Small intestine (tissue), 7 donors: ENCODE measurements at regions not wholly inside any gene's neighbourhood (a gene's known extent, or its start where the extent isn't known, plus 50 kb on each side); places are given as distances from the start of the nearest gene placed in this dataset.

Experiments
- DNase-seq, 2 donors: peaks; one replicate each; pipeline versions ENCODE4 v3.0.0 to v3.0.0-alpha.2; 2013
- FAIRE-seq: peaks from 2 replicates; lab custom pipeline; 2012; peaks lifted over from hg19 to GRCh38; lab: Jason Lieb, UNC
- H3K27ac ChIP-seq, 3 donors: one replicate each; pipeline ENCODE4 v1.5.1; 2013; ENCODE audit warnings: low read length in 2 of 3, mild to moderate bottlenecking in 2 of 3, control low read depth in 1 of 3, inconsistent platforms in 1 of 3, low read depth in 1 of 3, moderate library complexity in 1 of 3
- H3K27me3 ChIP-seq, 3 donors: one replicate each; pipeline ENCODE4 v1.6.1; 2013; ENCODE audit warnings: low read length in 3 of 3, inconsistent platforms in 1 of 3; ENCODE audit not compliant: control insufficient read depth in 3 of 3, insufficient read depth in 3 of 3
- H3K36me3 ChIP-seq, 3 donors: one replicate each; pipeline ENCODE4 v1.6.1; 2013; ENCODE audit warnings: low read length in 3 of 3, inconsistent platforms in 1 of 3, low read depth in 1 of 3, mild to moderate bottlenecking in 1 of 3, moderate library complexity in 1 of 3; ENCODE audit not compliant: control insufficient read depth in 3 of 3, insufficient read depth in 2 of 3
- H3K4me1 ChIP-seq, 3 donors: one replicate each; pipeline ENCODE4 v1.6.1; 2013; ENCODE audit warnings: low read length in 2 of 3, inconsistent platforms in 1 of 3, low read depth in 1 of 3, mild to moderate bottlenecking in 1 of 3, moderate library complexity in 1 of 3; ENCODE audit not compliant: control insufficient read depth in 3 of 3, insufficient read depth in 2 of 3
- H3K4me3 ChIP-seq, 3 donors: one replicate each; pipeline ENCODE4 v1.5.1; 2013; ENCODE audit warnings: low read length in 3 of 3, control low read depth in 1 of 3, inconsistent platforms in 1 of 3, low read depth in 1 of 3, mild to moderate bottlenecking in 1 of 3, moderate library complexity in 1 of 3
- H3K9me3 ChIP-seq, 2 donors: one replicate each; pipeline ENCODE4 v1.6.1; 2013; ENCODE audit warnings: low read depth in 1 of 2, low read length in 1 of 2; ENCODE audit not compliant: control insufficient read depth in 2 of 2, insufficient read depth in 1 of 2
- WGBS, 3 donors: extraction: QIAGEN DNeasy Blood & Tissue Kit; methylation state at CpG; one replicate each; pipeline ENCODE4 v1.1.7; 2013; 5-methylcytosine and 5-hydroxymethylcytosine counted together
- donor health status: healthy with polysubstance abuse.
- donor health status: control.
- donor health status: control.
- donor health status: Bipolar disorder and iron deficiency.
- donor health status: healthy.

GRCh38 chr4:158002173-158002572 lies 170.7 kb downstream of the GASK1B start:
- WGBS, 3 donors = 58 to 93% (median 81%) methylated on average over 1 of the region's 1 CpG
- no peak for FAIRE-seq

GRCh38 chr4:158001756-158002155 lies 171.1 kb downstream of the GASK1B start:
- Histone ChIP-seq H3K27ac (no peak overlapping the region), H3K36me3 (no peaks in the 10 kb centered on the region), H3K4me3 (no peak overlapping the region), H3K4me1 (peaks cover 0 to 3% (median 0%) of the 10 kb centered on the region in 3 donors), H3K27me3 (no peaks in the 10 kb centered on the region), H3K9me3 (no peaks in the 10 kb centered on the region)
- WGBS, 3 donors = 42 to 56% (median 43%) methylated on average over 2 of the region's 2 CpGs
- FAIRE-seq (peak; percentile 61), DNase-seq (no peak)

More at GRCh38 chr4:158002173-158002572, 170.7 kb downstream of the GASK1B start:
- H3K4me1 ChIP-seq = peaks cover 0 to 3% (median 0%) of the 10 kb centered on the region in 3 donors
- no peak overlapping the region for H3K4me3 ChIP-seq
- no peak for DNase-seq
- no peaks in the 10 kb centered on the region for H3K27me3 ChIP-seq
- H3K9me3 ChIP-seq = no peaks in the 10 kb centered on the region
- H3K36me3 ChIP-seq = no peaks in the 10 kb centered on the region
- H3K27ac ChIP-seq = no peak overlapping the region

GRCh38 chr4:157999723-158000122 lies 173.1 kb downstream of the GASK1B start:
- Histone ChIP-seq H3K4me1 (peaks cover 0 to 9% (median 1%) of the 10 kb centered on the region in 3 donors), H3K9me3 (no peaks in the 10 kb centered on the region), H3K27ac (no peak overlapping the region), H3K27me3 (no peaks in the 10 kb centered on the region), H3K36me3 (no peaks in the 10 kb centered on the region), H3K4me3 (no peak overlapping the region)
- DNase-seq = no peak
- no peak for FAIRE-seq
- WGBS, 3 donors = 78 to 89% (median 88%) methylated on average over 1 of the region's 1 CpG

GRCh38 chr4:157997296-157997695 lies 175.5 kb downstream of the GASK1B start:
- Histone ChIP-seq H3K36me3 (no peaks in the 10 kb centered on the region), H3K27ac (no peak overlapping the region), H3K9me3 (no peaks in the 10 kb centered on the region), H3K4me3 (no peak overlapping the region), H3K27me3 (no peaks in the 10 kb centered on the region), H3K4me1 (peaks cover 0 to 13% (median 0%) of the 10 kb centered on the region in 3 donors)
- WGBS, 3 donors = 84 to 89% (median 85%) methylated on average over 1 of the region's 1 CpG
- no peak for FAIRE-seq
- no peak for DNase-seq

GRCh38 chr4:157996061-157997028 lies 176.5 kb downstream of the GASK1B start:
- DNase-seq (peak; percentile 12 to 19), FAIRE-seq (no peak)
- 56 to 77% (median 64%) methylated on average over 6 of the region's 6 CpGs for WGBS, 3 donors

GRCh38 chr4:157994863-157995262 lies 178.0 kb downstream of the GASK1B start:
- Histone ChIP-seq H3K27ac (no peak overlapping the region), H3K4me3 (no peak overlapping the region), H3K27me3 (no peaks in the 10 kb centered on the region), H3K36me3 (no peaks in the 10 kb centered on the region), H3K9me3 (no peaks in the 10 kb centered on the region), H3K4me1 (peaks cover 0 to 13% (median 0%) of the 10 kb centered on the region in 3 donors)
- peak; percentile 21 to 46 for DNase-seq
- FAIRE-seq = no peak
- 24 to 34% (median 33%) methylated on average over 6 of the region's 6 CpGs for WGBS, 3 donors

More at GRCh38 chr4:157996061-157997028, 176.5 kb downstream of the GASK1B start:
- no peaks in the 10 kb centered on the region for H3K9me3 ChIP-seq
- H3K27me3 ChIP-seq = no peaks in the 10 kb centered on the region
- no peak overlapping the region for H3K27ac ChIP-seq
- peaks cover 0 to 13% (median 0%) of the 10 kb centered on the region in 3 donors for H3K4me1 ChIP-seq
- no peak overlapping the region for H3K4me3 ChIP-seq
- H3K36me3 ChIP-seq = no peaks in the 10 kb centered on the region

GRCh38 chr4:157992948-157993839 lies 179.6 kb downstream of the GASK1B start:
- peak; percentile 23 for FAIRE-seq
- Histone ChIP-seq H3K4me3 (no peak overlapping the region), H3K27ac (peak overlapping the region in 1 of 3 donors; percentile 52), H3K27me3 (no peaks in the 10 kb centered on the region), H3K4me1 (peaks cover 0 to 13% (median 0%) of the 10 kb centered on the region in 3 donors), H3K9me3 (no peaks in the 10 kb centered on the region), H3K36me3 (no peaks in the 10 kb centered on the region)
- peak; percentile 44 to 49 for DNase-seq
- WGBS, 3 donors = 33 to 59% (median 49%) methylated on average over 4 of the region's 4 CpGs
